SK-N-SH (cell line): ENCODE measurements at regions not wholly inside any gene's neighbourhood (a gene's known extent, or its start where the extent isn't known, plus 50 kb on each side); places are given as distances from the start of the nearest gene placed in this dataset.

Experiments used
- CTCF ChIA-PET: fragments of 300-600, 350-600 bp; formaldehyde crosslinking; extraction: SDS; loops from one replicate; lab custom pipeline; 2021; lab: Yijun Ruan, JAX
- POLR2A ChIA-PET: fragments of 350-600 bp; sonication (Branson Sonifier 250); formaldehyde crosslinking; extraction: SDS; loops from one replicate; lab custom pipeline; 2020; ENCODE audit warnings: antibody characterized with exemption, inconsistent platforms; lab: Yijun Ruan, JAX
- DNase-seq: peaks from one replicate; pipeline ENCODE4 v3.0.0; 2012
- H2AFZ ChIP-seq: fragments of 200-600 bp; sonication (generic); 2 replicates; pipeline ENCODE4 v1.8.1; 2016; ENCODE audit warnings: antibody characterized with exemption, mild to moderate bottlenecking, low read depth
- H3F3A ChIP-seq: fragments of 200-600 bp; sonication (generic); replicated peaks from 2 replicates; pipeline ENCODE3; 2016; ENCODE audit warnings: antibody characterized with exemption, mild to moderate bottlenecking; ENCODE audit not compliant: insufficient read depth
- H3K27ac ChIP-seq, 2 experiments: fragments of 200-500 bp in 1 of 2; fragments of 200-600 bp in 1 of 2; sonication (Bioruptor generic) in 1 of 2; sonication (generic), shearing (Covaris generic) in 1 of 2; 2 replicates each; pipeline versions ENCODE4 v1.5.1 to v1.6.1; 2014 to 2016; ENCODE audit warnings: low read depth in 2 of 2, inconsistent platforms in 1 of 2, low read length in 1 of 2, mild to moderate bottlenecking in 1 of 2, mixed read lengths in 1 of 2
- H3K27me3 ChIP-seq: fragments of 200-600 bp; sonication (generic), shearing (Covaris generic); 2 replicates; pipeline ENCODE4 v1.6.1; 2016; ENCODE audit warnings: mixed run types; ENCODE audit not compliant: insufficient read depth
- H3K36me3 ChIP-seq, 2 experiments: fragments of 200-500 bp in 1 of 2; fragments of 200-600 bp in 1 of 2; sonication (Bioruptor generic) in 1 of 2; sonication (generic) in 1 of 2; replicated peaks in 1 of 2; 2 replicates each; pipeline versions ENCODE3 to v1.5.1; 2014 to 2016; ENCODE audit warnings: low read length in 1 of 2, mild to moderate bottlenecking in 1 of 2; ENCODE audit not compliant: insufficient read depth in 2 of 2, control insufficient read depth in 1 of 2
- H3K4me1 ChIP-seq, 2 experiments: fragments of 200-500 bp in 1 of 2; fragments of 200-600 bp in 1 of 2; sonication (Bioruptor generic) in 1 of 2; sonication (generic), shearing (Covaris generic) in 1 of 2; 2 replicates each; pipeline versions ENCODE4 v1.5.1 to v1.6.1; 2014 to 2016; ENCODE audit warnings: low read depth in 1 of 2, low read length in 1 of 2, mixed run types in 1 of 2; ENCODE audit not compliant: insufficient read depth in 2 of 2, control insufficient read depth in 1 of 2
- H3K4me2 ChIP-seq: fragments of 200-600 bp; sonication (generic), shearing (Covaris generic); 2 replicates; pipeline ENCODE4 v1.6.1; 2017; ENCODE audit warnings: mixed run types
- H3K4me3 ChIP-seq, 2 experiments: fragments of 200-500 bp in 1 of 2; fragments of 200-600 bp in 1 of 2; sonication (Bioruptor generic) in 1 of 2; sonication (generic), shearing (Covaris generic) in 1 of 2; 2 replicates each; pipeline versions ENCODE4 v1.5.1 to v1.8.1; 2014 to 2016; ENCODE audit warnings: low read depth in 2 of 2, inconsistent platforms in 1 of 2, low read length in 1 of 2, mild to moderate bottlenecking in 1 of 2, mixed read lengths in 1 of 2, moderate library complexity in 1 of 2
- H3K79me2 ChIP-seq: fragments of 200-600 bp; sonication (generic); 2 replicates; pipeline ENCODE4 v1.8.1; 2017; ENCODE audit warnings: mild to moderate bottlenecking; ENCODE audit not compliant: insufficient read depth
- H3K9ac ChIP-seq: fragments of 200-600 bp; sonication (generic); 2 replicates; pipeline ENCODE4 v1.6.1; 2017; ENCODE audit warnings: mixed run types
- H3K9me2 ChIP-seq: fragments of 200-600 bp; sonication (generic); 2 replicates; pipeline ENCODE4 v1.6.1; 2017; ENCODE audit warnings: mixed run types
- H3K9me3 ChIP-seq: fragments of 200-600 bp; sonication (generic); 2 replicates; pipeline ENCODE4 v1.6.1; 2017; ENCODE audit warnings: mixed run types, mild to moderate bottlenecking, moderate library complexity
- H4K20me1 ChIP-seq: fragments of 200-600 bp; sonication (generic); 2 replicates; pipeline ENCODE4 v1.6.1; 2017; ENCODE audit warnings: mild to moderate bottlenecking, mixed run types; ENCODE audit not compliant: insufficient read depth
- CHD2 ChIP-seq: fragments of 150-350 bp; IDR thresholded peaks from 2 replicates; pipeline ENCODE4 v1.6.1; 2018; ENCODE audit warnings: low read length; ENCODE audit not compliant: partially characterized antibody
- CTCF ChIP-seq: fragments of 200-600 bp; sonication (generic); IDR thresholded peaks from 2 replicates; pipeline ENCODE4 v1.6.1; 2017; ENCODE audit warnings: antibody characterized with exemption, mild to moderate bottlenecking, moderate library complexity
- EP300 ChIP-seq, 2 experiments: IDR thresholded peaks; 2 replicates each; pipeline versions ENCODE4 v1.4.0 to v1.6.1; 2012; ENCODE audit warnings: borderline replicate concordance in 1 of 2, low read depth in 1 of 2, low read length in 1 of 2
- FOSL2 ChIP-seq: IDR thresholded peaks from 2 replicates; pipeline ENCODE4 v1.4.0; 2012; ENCODE audit warnings: low read depth, mild to moderate bottlenecking, moderate library complexity, borderline replicate concordance
- GABPA ChIP-seq: IDR thresholded peaks from 2 replicates; pipeline ENCODE4 v1.4.0; 2012; ENCODE audit warnings: low read depth, mild to moderate bottlenecking
- GATA2 ChIP-seq: sonication (generic); formaldehyde crosslinking; IDR thresholded peaks from 2 replicates; pipeline ENCODE4 v1.5.0; 2020; ENCODE audit warnings: mild to moderate bottlenecking, missing genetic modification reagents
- IRF3 ChIP-seq: fragments of 150-350 bp; IDR thresholded peaks from 2 replicates; pipeline ENCODE4 v1.6.1; 2016; ENCODE audit warnings: mild to moderate bottlenecking, low read depth, low read length
- MEF2A ChIP-seq: IDR thresholded peaks from 2 replicates; pipeline ENCODE4 v1.4.0; 2012; ENCODE audit warnings: low read depth, borderline replicate concordance
- NRF1 ChIP-seq: IDR thresholded peaks from 2 replicates; pipeline ENCODE4 v1.6.1; 2012; ENCODE audit warnings: low read depth, mild to moderate bottlenecking, low read length
- RAD21 ChIP-seq: IDR thresholded peaks from 2 replicates; pipeline ENCODE4 v1.6.1; 2012; ENCODE audit warnings: mild to moderate bottlenecking, low read length
- RCOR1 ChIP-seq: fragments of 150-350 bp; IDR thresholded peaks from 2 replicates; pipeline ENCODE4 v1.6.1; 2017; ENCODE audit warnings: antibody characterized with exemption, low read length
- REST ChIP-seq: IDR thresholded peaks from 2 replicates; pipeline ENCODE4 v1.6.1; 2012; ENCODE audit warnings: mild to moderate bottlenecking, low read depth, low read length, moderate library complexity
- RFX5 ChIP-seq: IDR thresholded peaks from 2 replicates; pipeline ENCODE4 v1.6.1; 2012; ENCODE audit warnings: mild to moderate bottlenecking, improper control_type of control experiment, low read length
- TCF12 ChIP-seq: IDR thresholded peaks from 2 replicates; pipeline ENCODE4 v1.4.0; 2012
- ZBTB33 ChIP-seq: IDR thresholded peaks from 2 replicates; pipeline ENCODE4 v1.4.0; 2012; ENCODE audit warnings: low read depth, borderline replicate concordance
- WGBS: methylation state at CpG from one replicate; pipeline ENCODE4 v1.1.6; 2017; ENCODE audit warnings: low lambda C conversion rate; 5-methylcytosine and 5-hydroxymethylcytosine counted together

- ChIA-PET CTCF (no interaction called here), POLR2A (no interaction called here)
Measured at GRCh38 chr17:54455251-54455868, 445.3 kb upstream of the TOM1L1 start.

More at GRCh38 chr17:54455251-54455868, 445.3 kb upstream of the TOM1L1 start:
- Histone ChIP-seq H3K9me3 (peaks cover 23% of the 10 kb centered on the region; the same call in 1 of the 2 replicates), H3K4me1 (no peaks in the 10 kb centered on the region; a peak in 1 of 4 replicates), H3K27ac (no peak overlapping the region), H3K4me3 (no peak overlapping the region), H4K20me1 (no peaks in the 10 kb centered on the region), H2AFZ (no peak overlapping the region), H3K27me3 (no peaks in the 10 kb centered on the region), H3K9me2 (no peaks in the 10 kb centered on the region), H3F3A (no peaks in the 10 kb centered on the region), H3K36me3 (peaks cover 0 to 6% of the 10 kb centered on the region in 2 experiments), H3K9ac (no peak overlapping the region), H3K4me2 (no peak overlapping the region), H3K79me2 (no peaks in the 10 kb centered on the region)
- 8% methylated on average over 2 of the region's 2 CpGs for WGBS
- no peak for DNase-seq
- TF ChIP-seq CTCF (no peak), GABPA (no peak), REST (no peak), RAD21 (no peak), IRF3 (no peak), NRF1 (no peak), FOSL2 (no peak), TCF12 (no peak), RFX5 (no peak), EP300 (IDR thresholded peaks at IDR 0.05; ENCODE audit: borderline replicate concordance in 1 of 2, low read depth in 1 of 2, low read length in 1 of 2) (no peak), MEF2A (no peak), ZBTB33 (no peak), GATA2 (no peak), RCOR1 (no peak), CHD2 (no peak)
